Osteocyte (in vitro differentiated cells): ENCODE measurements at regions not wholly inside any gene's neighbourhood (a gene's known extent, or its start where the extent isn't known, plus 50 kb on each side); places are given as distances from the start of the nearest gene placed in this dataset.

Experiments
- DNase-seq: peaks from one replicate; pipeline ENCODE4 v3.0.0; 2021; ENCODE audit warnings: mixed read lengths; ENCODE audit not compliant: unreplicated experiment; ENCODE audit errors: extremely low spot score
- H3K27ac Mint-ChIP-seq: one replicate; pipeline ENCODE4 v1.8.0; 2021; ENCODE audit warnings: mild to moderate bottlenecking, mixed read lengths; ENCODE audit not compliant: unreplicated experiment
- H3K27me3 Mint-ChIP-seq: one replicate; pipeline ENCODE4 v1.8.0; 2021; ENCODE audit warnings: mixed read lengths; ENCODE audit not compliant: unreplicated experiment
- H3K36me3 Mint-ChIP-seq: one replicate; pipeline ENCODE4 v1.8.0; 2021; ENCODE audit warnings: mixed read lengths; ENCODE audit not compliant: unreplicated experiment
- H3K4me1 Mint-ChIP-seq: one replicate; pipeline ENCODE4 v1.8.0; 2021; ENCODE audit warnings: mixed read lengths; ENCODE audit not compliant: unreplicated experiment
- H3K4me3 Mint-ChIP-seq: one replicate; pipeline ENCODE4 v1.8.0; 2021; ENCODE audit warnings: mild to moderate bottlenecking, moderate library complexity, mixed read lengths; ENCODE audit not compliant: unreplicated experiment
- H3K9me3 Mint-ChIP-seq: one replicate; pipeline ENCODE4 v1.8.0; 2021; ENCODE audit warnings: mixed read lengths; ENCODE audit not compliant: unreplicated experiment
- CTCF ChIP-seq: fragments of 200-600 bp; sonication (generic); IDR thresholded peaks from 2 replicates; pipeline ENCODE4 v1.5.0; 2021; ENCODE audit warnings: antibody characterized with exemption, mild to moderate bottlenecking, moderate library complexity

- Mint-ChIP-seq H3K27ac (no peak overlapping the region), H3K9me3 (no peaks in the 10 kb centered on the region), H3K27me3 (no peaks in the 10 kb centered on the region), H3K4me1 (peaks cover 17% of the 10 kb centered on the region), H3K4me3 (no peak overlapping the region), H3K36me3 (no peaks in the 10 kb centered on the region)
- no peak for DNase-seq
- TF ChIP-seq CTCF, result no peak
Observed at GRCh38 chr4:108355186-108355901, 186.6 kb upstream of the LEF1 start.

GRCh38 chr4:108352664-108353308, 184.1 kb upstream of the LEF1 start:
- Mint-ChIP-seq H3K36me3 (no peaks in the 10 kb centered on the region), H3K4me1 (peaks cover 11% of the 10 kb centered on the region), H3K4me3 (no peak overlapping the region), H3K27ac (no peak overlapping the region), H3K27me3 (no peaks in the 10 kb centered on the region), H3K9me3 (no peaks in the 10 kb centered on the region)
- TF ChIP-seq CTCF, result no peak
- DNase-seq, result no peak

GRCh38 chr4:108351791-108352190, 183.1 kb upstream of the LEF1 start:
- H3K27ac Mint-ChIP-seq, result no peak overlapping the region
- H3K4me3 Mint-ChIP-seq, result no peak overlapping the region
- no peaks in the 10 kb centered on the region for H3K27me3 Mint-ChIP-seq
- H3K36me3 Mint-ChIP-seq, result no peaks in the 10 kb centered on the region
- TF ChIP-seq CTCF, result no peak
- peaks cover 13% of the 10 kb centered on the region for H3K4me1 Mint-ChIP-seq
- DNase-seq, result no peak
- H3K9me3 Mint-ChIP-seq, result no peaks in the 10 kb centered on the region

- Mint-ChIP-seq H3K9me3 (no peaks in the 10 kb centered on the region), H3K4me1 (peaks cover 27% of the 10 kb centered on the region), H3K27ac (no peak overlapping the region), H3K27me3 (no peaks in the 10 kb centered on the region), H3K36me3 (no peaks in the 10 kb centered on the region), H3K4me3 (no peak overlapping the region)
- TF ChIP-seq CTCF, result no peak
- DNase-seq, result no peak
Observed at GRCh38 chr4:108350332-108350731, 181.6 kb upstream of the LEF1 start.

GRCh38 chr4:108346818-108347210, 178.1 kb upstream of the LEF1 start:
- H3K4me1 Mint-ChIP-seq, result peaks cover 24% of the 10 kb centered on the region
- no peak overlapping the region for H3K4me3 Mint-ChIP-seq
- no peaks in the 10 kb centered on the region for H3K9me3 Mint-ChIP-seq
- no peaks in the 10 kb centered on the region for H3K36me3 Mint-ChIP-seq
- no peak overlapping the region for H3K27ac Mint-ChIP-seq
- no peak for TF ChIP-seq CTCF
- no peaks in the 10 kb centered on the region for H3K27me3 Mint-ChIP-seq
- DNase-seq, result no peak
